H9 (cell line): ENCODE measurements at regions not wholly inside any gene's neighbourhood (a gene's known extent, or its start where the extent isn't known, plus 50 kb on each side); places are given as distances from the start of the nearest gene placed in this dataset.

Experiments
- DNase-seq: peaks from one replicate; pipeline ENCODE4 v3.0.0-alpha.2; 2017
- H2AFZ ChIP-seq: one replicate; pipeline ENCODE4 v1.6.1; 2013; ENCODE audit warnings: mild to moderate bottlenecking, low read length, control low read depth, moderate library complexity
- H2AK5ac ChIP-seq: 2 replicates; pipeline ENCODE4 v1.6.1; 2013; ENCODE audit warnings: low read length, control low read depth, mixed read lengths; ENCODE audit not compliant: insufficient read length
- H2BK120ac ChIP-seq: one replicate; pipeline ENCODE4 v1.6.1; 2013; ENCODE audit warnings: low read depth, mild to moderate bottlenecking, low read length, control low read depth, inconsistent platforms; ENCODE audit not compliant: poor library complexity, severe bottlenecking
- H2BK12ac ChIP-seq: 2 replicates; pipeline ENCODE4 v1.6.1; 2013; ENCODE audit warnings: low read length, control low read depth, mixed read lengths, low read depth; ENCODE audit not compliant: insufficient read length
- H2BK15ac ChIP-seq: 2 replicates; pipeline ENCODE4 v1.6.1; 2013; ENCODE audit warnings: low read depth, low read length, control low read depth
- H2BK20ac ChIP-seq: one replicate; pipeline ENCODE4 v1.6.1; 2013; ENCODE audit warnings: low read depth, mild to moderate bottlenecking, low read length, control low read depth, inconsistent platforms; ENCODE audit not compliant: poor library complexity, severe bottlenecking
- H2BK5ac ChIP-seq: 2 replicates; pipeline ENCODE4 v1.6.1; 2013; ENCODE audit warnings: low read length, control low read depth, mixed read lengths; ENCODE audit not compliant: insufficient read length
- H3K14ac ChIP-seq: 2 replicates; pipeline ENCODE4 v1.6.1; 2013; ENCODE audit warnings: low read length, control low read depth; ENCODE audit not compliant: insufficient read depth
- H3K18ac ChIP-seq: 2 replicates; pipeline ENCODE4 v1.6.1; 2013; ENCODE audit warnings: low read depth, mild to moderate bottlenecking, mixed read lengths, low read length, control low read depth; ENCODE audit not compliant: insufficient read length
- H3K23ac ChIP-seq: 2 replicates; pipeline ENCODE4 v1.6.1; 2013; ENCODE audit warnings: low read length, control low read depth, mixed read lengths, low read depth; ENCODE audit not compliant: insufficient read length
- H3K23me2 ChIP-seq: 2 replicates; pipeline ENCODE4 v1.6.1; 2013; ENCODE audit warnings: low read depth, mild to moderate bottlenecking, mixed read lengths, low read length, control low read depth; ENCODE audit not compliant: insufficient read length, poor library complexity, severe bottlenecking
- H3K27ac ChIP-seq: 2 replicates; pipeline ENCODE4 v1.5.1; 2013; ENCODE audit warnings: low read length, control low read depth, mixed read lengths, low read depth; ENCODE audit not compliant: insufficient read length
- H3K27me3 ChIP-seq: 2 replicates; pipeline ENCODE4 v1.6.1; 2013; ENCODE audit warnings: low read length, control low read depth, inconsistent platforms; ENCODE audit not compliant: insufficient read depth
- H3K4ac ChIP-seq: 2 replicates; pipeline ENCODE4 v1.6.1; 2013; ENCODE audit warnings: low read depth, mild to moderate bottlenecking, control low read depth, inconsistent platforms, low read length, moderate library complexity
- H3K4me1 ChIP-seq: 2 replicates; pipeline ENCODE4 v1.6.1; 2013; ENCODE audit warnings: low read length, control low read depth, inconsistent platforms; ENCODE audit not compliant: insufficient read depth
- H3K4me2 ChIP-seq: 2 replicates; pipeline ENCODE4 v1.6.1; 2013; ENCODE audit warnings: low read length, control low read depth, mixed read lengths; ENCODE audit not compliant: insufficient read length, insufficient read depth
- H3K56ac ChIP-seq: 2 replicates; pipeline ENCODE4 v1.6.1; 2013; ENCODE audit warnings: low read depth, mild to moderate bottlenecking, mixed read lengths, low read length, control low read depth; ENCODE audit not compliant: insufficient read length
- H3K79me1 ChIP-seq: 2 replicates; pipeline ENCODE4 v1.6.1; 2013; ENCODE audit warnings: low read depth, mild to moderate bottlenecking, moderate library complexity, low read length, control low read depth, inconsistent platforms; ENCODE audit not compliant: insufficient read depth, poor library complexity, severe bottlenecking
- H3K79me2 ChIP-seq: 2 replicates; pipeline ENCODE4 v1.6.1; 2013; ENCODE audit warnings: low read length, control low read depth, inconsistent platforms; ENCODE audit not compliant: insufficient read depth
- H3K9ac ChIP-seq: 2 replicates; pipeline ENCODE4 v1.6.1; 2013; ENCODE audit warnings: low read length, control low read depth, mixed read lengths; ENCODE audit not compliant: insufficient read length; ENCODE audit errors: extremely low read depth
- H3K9me3 ChIP-seq: one replicate; pipeline ENCODE4 v1.6.1; 2013; ENCODE audit warnings: low read depth, low read length, inconsistent platforms; ENCODE audit not compliant: control insufficient read depth
- H3T11ph ChIP-seq: one replicate; pipeline ENCODE4 v1.6.1; 2013; ENCODE audit warnings: mild to moderate bottlenecking, low read length, control low read depth, inconsistent platforms
- H4K20me1 ChIP-seq: one replicate; pipeline ENCODE4 v1.6.1; 2013; ENCODE audit not compliant: control insufficient read depth, insufficient read length, insufficient read depth
- H4K5ac ChIP-seq: 2 replicates; pipeline ENCODE4 v1.6.1; 2013; ENCODE audit warnings: low read depth, mild to moderate bottlenecking, mixed read lengths, low read length, control low read depth; ENCODE audit not compliant: insufficient read length
- H4K8ac ChIP-seq: replicated peaks from 2 replicates; pipeline ENCODE4 v1.6.1; 2013; ENCODE audit warnings: low read length, control low read depth, mixed read lengths, low read depth; ENCODE audit not compliant: insufficient read length
- H4K91ac ChIP-seq: 2 replicates; pipeline ENCODE4 v1.6.1; 2013; ENCODE audit warnings: low read depth, mild to moderate bottlenecking, moderate library complexity, mixed read lengths, low read length, control low read depth; ENCODE audit not compliant: insufficient read length
- H3K27ac Mint-ChIP-seq, 3 experiments: 2 replicates in 2 of 3; 3 replicates in 1 of 3; pipeline ENCODE4 v1.8.0; 2020 to 2021; ENCODE audit warnings: mixed read lengths in 3 of 3, mild to moderate bottlenecking in 1 of 3, moderate library complexity in 1 of 3
- H3K27me3 Mint-ChIP-seq: 2 replicates; pipeline ENCODE4 v1.8.0; 2021; ENCODE audit warnings: low read depth, mild to moderate bottlenecking, moderate library complexity, mixed read lengths
- H3K36me3 Mint-ChIP-seq, 3 experiments: 2 replicates in 2 of 3; 3 replicates in 1 of 3; pipeline ENCODE4 v1.8.0; 2020 to 2021; ENCODE audit warnings: low read depth in 3 of 3, mixed read lengths in 3 of 3; ENCODE audit not compliant: insufficient read depth in 1 of 3
- H3K4me1 Mint-ChIP-seq, 2 experiments: 2 replicates each; pipeline ENCODE4 v1.8.0; 2020; ENCODE audit warnings: mixed read lengths in 2 of 2
- H3K4me3 Mint-ChIP-seq, 2 experiments: 2 replicates in 1 of 2; 3 replicates in 1 of 2; pipeline ENCODE4 v1.8.0; 2020 to 2021; ENCODE audit warnings: mild to moderate bottlenecking in 2 of 2, mixed read lengths in 2 of 2, moderate library complexity in 1 of 2
- H3K9me3 Mint-ChIP-seq, 2 experiments: 2 replicates in 1 of 2; 3 replicates in 1 of 2; pipeline ENCODE4 v1.8.0; 2020; ENCODE audit warnings: mild to moderate bottlenecking in 2 of 2, mixed read lengths in 2 of 2, moderate library complexity in 1 of 2
- WGBS: extraction: QIAGEN DNeasy Blood & Tissue Kit; methylation state at CpG from one replicate; pipeline ENCODE4 v1.1.7; 2013; ENCODE audit warnings: missing lambda C conversion rate, low lambda C conversion rate, mixed read lengths; ENCODE audit not compliant: insufficient read length; ENCODE audit errors: extremely low coverage; 5-methylcytosine and 5-hydroxymethylcytosine counted together
- TF ChIP-seq, protein P1 (sequence below): fragments of 200-600 bp; sonication (generic); conservative IDR thresholded peaks from 3 replicates; pipeline ENCODE4 v1.8.0; 2021; ENCODE audit warnings: antibody characterized with exemption, mild to moderate bottlenecking

- H3K4me1 Mint-ChIP-seq = peaks cover 0 to under 1% of the 10 kb centered on the region in 2 experiments; a peak in 1 of 4 replicates
Measured at GRCh38 chr6:150773969-150774368, 91.5 kb upstream of the MTHFD1L start.

More at GRCh38 chr6:150773969-150774368, 91.5 kb upstream of the MTHFD1L start:
- Histone ChIP-seq H4K91ac (no peak overlapping the region), H3K27ac (no peak overlapping the region), H2BK15ac (no peak overlapping the region), H3K9me3 (no peaks in the 10 kb centered on the region), H4K8ac (no peak overlapping the region), H3K56ac (no peak overlapping the region), H2BK20ac (no peak overlapping the region), H3K23ac (no peak overlapping the region), H3K23me2 (no peaks in the 10 kb centered on the region), H3K79me2 (no peaks in the 10 kb centered on the region; the same call in 1 of the 2 replicates), H4K5ac (no peak overlapping the region), H3K14ac (no peak overlapping the region), H2AK5ac (no peak overlapping the region), H4K20me1 (no peaks in the 10 kb centered on the region), H3K9ac (no peak overlapping the region), H3K18ac (no peak overlapping the region), H2BK12ac (no peak overlapping the region), H2BK120ac (no peak overlapping the region), H3K4me2 (no peak overlapping the region), H3K27me3 (no peaks in the 10 kb centered on the region), H2BK5ac (no peak overlapping the region), H3K4me1 (no peaks in the 10 kb centered on the region), H2AFZ (no peak overlapping the region), H3K79me1 (no peaks in the 10 kb centered on the region), H3T11ph (no peak overlapping the region), H3K4ac (no peak overlapping the region)
- H3K27me3 Mint-ChIP-seq = no peaks in the 10 kb centered on the region
- peaks cover 4 to 20% (median 4%) of the 10 kb centered on the region in 3 experiments; a peak in 5 of 7 replicates for H3K36me3 Mint-ChIP-seq
- DNase-seq = no peak
- no CpG with 5 or more reads among the region's 1 CpG for WGBS
- TF ChIP-seq, protein P1, sequence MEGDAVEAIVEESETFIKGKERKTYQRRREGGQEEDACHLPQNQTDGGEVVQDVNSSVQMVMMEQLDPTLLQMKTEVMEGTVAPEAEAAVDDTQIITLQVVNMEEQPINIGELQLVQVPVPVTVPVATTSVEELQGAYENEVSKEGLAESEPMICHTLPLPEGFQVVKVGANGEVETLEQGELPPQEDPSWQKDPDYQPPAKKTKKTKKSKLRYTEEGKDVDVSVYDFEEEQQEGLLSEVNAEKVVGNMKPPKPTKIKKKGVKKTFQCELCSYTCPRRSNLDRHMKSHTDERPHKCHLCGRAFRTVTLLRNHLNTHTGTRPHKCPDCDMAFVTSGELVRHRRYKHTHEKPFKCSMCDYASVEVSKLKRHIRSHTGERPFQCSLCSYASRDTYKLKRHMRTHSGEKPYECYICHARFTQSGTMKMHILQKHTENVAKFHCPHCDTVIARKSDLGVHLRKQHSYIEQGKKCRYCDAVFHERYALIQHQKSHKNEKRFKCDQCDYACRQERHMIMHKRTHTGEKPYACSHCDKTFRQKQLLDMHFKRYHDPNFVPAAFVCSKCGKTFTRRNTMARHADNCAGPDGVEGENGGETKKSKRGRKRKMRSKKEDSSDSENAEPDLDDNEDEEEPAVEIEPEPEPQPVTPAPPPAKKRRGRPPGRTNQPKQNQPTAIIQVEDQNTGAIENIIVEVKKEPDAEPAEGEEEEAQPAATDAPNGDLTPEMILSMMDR = no peak
- H3K27ac Mint-ChIP-seq = no peak overlapping the region
- H3K9me3 Mint-ChIP-seq = peaks cover 14 to 19% of the 10 kb centered on the region in 2 experiments
- H3K4me3 Mint-ChIP-seq = no peak overlapping the region
